ENCODE measurements at regions not wholly inside any gene's neighbourhood (a gene's known extent, or its start where the extent isn't known, plus 50 kb on each side); places are given as distances from the start of the nearest gene placed in this dataset.

- TF ChIP-seq CHD7 (IDR thresholded peaks at IDR 0.05; ENCODE audit: insufficient replicate concordance, low read length) (no peak), BCL11A (IDR thresholded peaks at IDR 0.05; ENCODE audit: low read depth in 2 of 2, low read length in 2 of 2) (no peak), SUZ12 (IDR thresholded peaks at IDR 0.05; ENCODE audit: low read length) (no peak), RBBP5 (IDR thresholded peaks at IDR 0.05; ENCODE audit: borderline replicate concordance, low read depth, low read length) (no peak), FOSL1 (IDR thresholded peaks at IDR 0.05; ENCODE audit: insufficient read depth, low read depth, low read length) (no peak), HDAC6 (IDR thresholded peaks at IDR 0.05; ENCODE audit: low read depth, low read length) (no peak), PHF8 (conservative IDR thresholded peaks at IDR 0.05; ENCODE audit: low read depth, low read length) (no peak), SP2 (IDR thresholded peaks at IDR 0.05; ENCODE audit: low read length) (no peak)
Measured at GRCh38 chr9:103574056-103574455, 520.1 kb upstream of the SMC2 start (continued).
